Heart left ventricle (tissue), 16 donors: ENCODE measurements at regions not wholly inside any gene's neighbourhood (a gene's known extent, or its start where the extent isn't known, plus 50 kb on each side); places are given as distances from the start of the nearest gene placed in this dataset.
A peak's percentile ranks its signal among the peaks of the same experiment; 100 is the strongest.
"Not testable (repeated sequence)": the region's sequence is repeated elsewhere in the genome, so short reads cannot be mapped to it uniquely, and the experiment has no call there.

Experiments used
- ATAC-seq, 4 donors: fragments of 200-7000 bp; cut with Tn5 transposase; one replicate each; pipeline ENCODE4 v1.9.1; 2020 to 2022; ENCODE audit warnings: moderate library complexity in 4 of 4, mild to moderate bottlenecking in 3 of 4, moderate number of reproducible peaks in 1 of 4
- DNase-seq, 5 donors: peaks; one replicate each; pipeline ENCODE4 v3.0.0-alpha.2; 2020
- H3K27ac ChIP-seq, 12 donors: fragments of 200-600 bp; sonication (generic) in 4 of 12; one replicate each; pipeline versions ENCODE4 v1.5.0 to v1.8.0; 2016 to 2022; ENCODE audit warnings: mild to moderate bottlenecking in 2 of 12
- H3K27me3 ChIP-seq, 9 donors: fragments of 200-600 bp; sonication (generic) in 2 of 9; one replicate each; pipeline versions ENCODE4 v1.5.1 to v1.8.0; 2016 to 2022; ENCODE audit warnings: mild to moderate bottlenecking in 3 of 9
- H3K36me3 ChIP-seq, 9 donors: fragments of 200-600 bp; sonication (generic) in 2 of 9; one replicate each; pipeline versions ENCODE4 v1.5.0 to v1.8.0; 2018 to 2022; ENCODE audit warnings: mild to moderate bottlenecking in 2 of 9
- H3K4me1 ChIP-seq, 12 donors: fragments of 200-600 bp; sonication (generic) in 4 of 12; one replicate each; pipeline versions ENCODE4 v1.5.0 to v1.8.0; 2016 to 2022; ENCODE audit warnings: mild to moderate bottlenecking in 3 of 12
- H3K4me3 ChIP-seq, 12 donors: fragments of 200-600 bp; sonication (generic) in 4 of 12; one replicate each; pipeline versions ENCODE4 v1.5.0 to v1.8.0; 2017 to 2022; ENCODE audit warnings: mild to moderate bottlenecking in 9 of 12, moderate library complexity in 4 of 12
- H3K9me3 ChIP-seq, 12 donors: fragments of 200-600 bp; sonication (generic) in 4 of 12; one replicate each; pipeline versions ENCODE4 v1.5.0 to v1.8.0; 2016 to 2022; ENCODE audit warnings: mild to moderate bottlenecking in 1 of 12
- CTCF ChIP-seq, 12 donors: fragments of 200-600 bp; sonication (generic) in 4 of 12; IDR thresholded peaks; one replicate each; pipeline versions ENCODE4 v1.5.0 to v1.8.0; 2018 to 2022; ENCODE audit warnings: antibody characterized with exemption in 12 of 12, mild to moderate bottlenecking in 5 of 12
- POLR2A ChIP-seq, 2 donors: fragments of 450-650 bp; IDR thresholded peaks; one replicate each; pipeline ENCODE4 v1.6.1; 2017; ENCODE audit warnings: antibody characterized with exemption in 2 of 2, mild to moderate bottlenecking in 2 of 2, moderate library complexity in 2 of 2
- WGBS, 4 donors: extraction: QIAGEN DNeasy Blood & Tissue Kit in 2 of 4; methylation state at CpG; one replicate each; pipeline versions ENCODE4 v1.1.5 to v1.1.7; 2013 to 2018; 5-methylcytosine and 5-hydroxymethylcytosine counted together
- intact Hi-C, 10 donors: fragments of 100-400 bp; cut with DNase I; formaldehyde crosslinking; loops; one replicate each; pipeline versions ENCODE4 v1.11.1 to v1.14.2; 2022
- donor health status: ischemic (EF 13 %, LVEDD 7.1; RV severe dilation, severe dysfunction).
- donor health status: healthy with polysubstance abuse.
- donor health status: DM: no; HTN: yes; CAD: no.
- donor health status: DM: no; HTN: no; CAD: no.
- donor health status: ischemic (EF 25% LVEDD 6.9; RV normal size, moderate dysfunction).
- donor health status: ischemic (EF 25% LVEDD 5.7; RV mildly dilated, moderate dysfunction).
- donor health status: healthy.
- donor health status: DM: yes; HTN: yes; CAD: no.
- donor health status: ischemic (EF 35%, LVEDD 5.7; RV mildly dilated, moderate dysfunction).
- donor health status: nonischemic (EF 11% LVEDD 7.7; RV severe dilation, severe dysfunction).
- donor health status: DM: yes; HTN: yes; CAD: no.
- donor health status: PGD.
- donor health status: ischemic (EF 29% LVEDD 5.4; RV normal size, mild dysfunction).
- donor health status: nonischemic (EF 23%, LVEDD 6.1; RV moderate dilation, normal function).

- Histone ChIP-seq H3K27me3 (no peaks in the 10 kb centered on the region), H3K4me3 (no peak overlapping the region), H3K36me3 (no peaks in the 10 kb centered on the region), H3K4me1 (no peaks in the 10 kb centered on the region), H3K27ac (peak overlapping the region in 4 of 12 donors; percentile 4 to 40 (median 24)), H3K9me3 (no peaks in the 10 kb centered on the region)
- TF ChIP-seq CTCF (IDR thresholded peaks at IDR 0.05): no peak
- TF ChIP-seq POLR2A (IDR thresholded peaks at IDR 0.05): no peak
- WGBS, 4 donors: 75 to 90% (median 84%) methylated on average over 7 of the region's 7 CpGs
- DNase-seq (peak in 2 of 5 donors; percentile 12 to 28), ATAC-seq (peak in 3 of 4 donors; percentile 79 to 83 (median 83))
- intact Hi-C loops: no loop called here
Observed at GRCh38 chr20:11995805-11996567, 78.3 kb downstream of the BTBD3 start.

- intact Hi-C loops, H3K9me3 ChIP-seq, H3K27me3 ChIP-seq, H3K4me3 ChIP-seq, DNase-seq, H3K4me1 ChIP-seq, H3K27ac ChIP-seq, H3K36me3 ChIP-seq, ATAC-seq: not testable (repeated sequence)
- WGBS, 4 donors: 96 to 100% (median 99%) methylated on average over 1 of the region's 1 CpG
Observed at GRCh38 chr20:12004776-12005175, 87.1 kb downstream of the BTBD3 start.

GRCh38 chr20:12012241-12013222 is 94.8 kb downstream of the BTBD3 start:
- 77 to 86% (median 82%) methylated on average over 9 of the region's 9 CpGs for WGBS, 4 donors
- TF ChIP-seq CTCF (IDR thresholded peaks at IDR 0.05) (peak; percentile 62 to 91 (median 74)), POLR2A (IDR thresholded peaks at IDR 0.05) (no peak)
- no peaks in the 10 kb centered on the region for H3K27me3 ChIP-seq
- intact Hi-C loops: loop anchor here in 3 of 10 donors (10.0 kb wide), 2 partner anchors 192 to 338 kb away; no protein-coding TSS in a partner anchor
- H3K36me3 ChIP-seq: no peaks in the 10 kb centered on the region
- H3K9me3 ChIP-seq: no peaks in the 10 kb centered on the region
- ATAC-seq (peak in 3 of 4 donors; percentile 41 to 68 (median 41)), DNase-seq (peak in 1 of 5 donors; percentile 11)
- peaks cover 0 to 21% (median 6%) of the 10 kb centered on the region in 12 donors for H3K4me1 ChIP-seq
- H3K27ac ChIP-seq: no peak overlapping the region
- no peak overlapping the region for H3K4me3 ChIP-seq

- Histone ChIP-seq H3K27me3 (no peaks in the 10 kb centered on the region), H3K4me1 (peaks cover 0 to 21% (median 6%) of the 10 kb centered on the region in 12 donors), H3K9me3 (no peaks in the 10 kb centered on the region), H3K27ac (no peak overlapping the region), H3K4me3 (no peak overlapping the region), H3K36me3 (no peaks in the 10 kb centered on the region)
- DNase-seq (no peak), ATAC-seq (no peak)
- WGBS, 4 donors: 79 to 93% (median 87%) methylated on average over 4 of the region's 4 CpGs
- TF ChIP-seq POLR2A (IDR thresholded peaks at IDR 0.05) (no peak), CTCF (IDR thresholded peaks at IDR 0.05) (no peak)
- intact Hi-C loops: loop anchor here in 3 of 10 donors (10.0 kb wide), 2 partner anchors 191 to 339 kb away; no protein-coding TSS in a partner anchor
Observed at GRCh38 chr20:12014276-12014675, 96.6 kb downstream of the BTBD3 start.
